Loucy (cell line): ENCODE measurements at regions not wholly inside any gene's neighbourhood (a gene's known extent, or its start where the extent isn't known, plus 50 kb on each side); places are given as distances from the start of the nearest gene placed in this dataset.

Experiments used
- EZH2phosphoT487 ChIP-seq: fragments of 200-600 bp; IDR thresholded peaks from 2 replicates; pipeline ENCODE4 v1.6.1; 2018; ENCODE audit warnings: antibody characterized with exemption, mild to moderate bottlenecking, moderate library complexity, borderline replicate concordance
- TF ChIP-seq, protein P1 (sequence below): fragments of 200-600 bp; sonication (generic); conservative IDR thresholded peaks from 2 replicates; pipeline ENCODE4 v1.5.1; 2014; ENCODE audit warnings: mild to moderate bottlenecking, antibody characterized with exemption, low read length

DNA sequence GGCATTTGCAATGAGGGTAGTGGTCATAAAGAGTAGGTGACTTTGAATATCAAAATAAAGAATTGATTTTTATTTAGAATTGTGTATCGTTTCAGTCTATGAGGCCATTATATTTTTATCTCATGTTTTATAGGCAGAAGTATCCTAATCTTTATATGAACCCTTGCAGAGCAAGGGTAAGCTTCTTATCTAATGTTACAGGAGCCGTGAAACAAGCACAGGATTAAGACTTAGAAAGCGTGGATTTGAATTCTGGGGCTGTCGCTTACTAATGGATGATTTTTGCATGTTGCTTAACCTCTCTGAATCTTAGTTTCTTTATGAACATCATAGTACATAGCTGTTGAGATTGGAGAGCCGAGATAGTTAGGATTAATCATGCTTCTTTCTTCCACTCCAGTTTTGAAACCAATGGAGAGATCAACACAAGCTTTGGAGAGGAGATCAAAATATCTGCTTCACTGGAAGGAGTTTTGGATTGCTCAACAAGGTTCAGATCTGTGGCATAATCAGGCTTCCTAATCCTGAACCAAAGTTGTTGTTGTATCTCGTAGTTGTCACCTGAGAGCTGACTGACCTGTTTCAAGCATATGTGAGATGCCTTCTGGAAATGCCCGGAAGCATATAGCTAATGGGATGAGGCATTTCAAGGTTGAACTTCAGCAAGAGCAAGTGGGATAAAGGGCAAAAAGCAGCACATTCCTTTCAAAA is 166.9 kb upstream of the GK2 start:
- TF ChIP-seq, protein P1, sequence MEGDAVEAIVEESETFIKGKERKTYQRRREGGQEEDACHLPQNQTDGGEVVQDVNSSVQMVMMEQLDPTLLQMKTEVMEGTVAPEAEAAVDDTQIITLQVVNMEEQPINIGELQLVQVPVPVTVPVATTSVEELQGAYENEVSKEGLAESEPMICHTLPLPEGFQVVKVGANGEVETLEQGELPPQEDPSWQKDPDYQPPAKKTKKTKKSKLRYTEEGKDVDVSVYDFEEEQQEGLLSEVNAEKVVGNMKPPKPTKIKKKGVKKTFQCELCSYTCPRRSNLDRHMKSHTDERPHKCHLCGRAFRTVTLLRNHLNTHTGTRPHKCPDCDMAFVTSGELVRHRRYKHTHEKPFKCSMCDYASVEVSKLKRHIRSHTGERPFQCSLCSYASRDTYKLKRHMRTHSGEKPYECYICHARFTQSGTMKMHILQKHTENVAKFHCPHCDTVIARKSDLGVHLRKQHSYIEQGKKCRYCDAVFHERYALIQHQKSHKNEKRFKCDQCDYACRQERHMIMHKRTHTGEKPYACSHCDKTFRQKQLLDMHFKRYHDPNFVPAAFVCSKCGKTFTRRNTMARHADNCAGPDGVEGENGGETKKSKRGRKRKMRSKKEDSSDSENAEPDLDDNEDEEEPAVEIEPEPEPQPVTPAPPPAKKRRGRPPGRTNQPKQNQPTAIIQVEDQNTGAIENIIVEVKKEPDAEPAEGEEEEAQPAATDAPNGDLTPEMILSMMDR, result no peak
- no peak for TF ChIP-seq EZH2phosphoT487
